Cardiac muscle cell (in vitro differentiated cells and primary cell): ENCODE measurements at regions not wholly inside any gene's neighbourhood (a gene's known extent, or its start where the extent isn't known, plus 50 kb on each side); places are given as distances from the start of the nearest gene placed in this dataset.
"Not testable (repeated sequence)": the region's sequence is repeated elsewhere in the genome, so short reads cannot be mapped to it uniquely, and the experiment has no call there.

Experiments used
- DNase-seq, 2 donors: peaks; one replicate each; pipeline versions ENCODE4 v3.0.0 to v3.0.0-alpha.2; 2010 to 2017; ENCODE audit warnings: low read depth in 1 of 2, low spot score in 1 of 2
- H3K27ac ChIP-seq: fragments of 200-600 bp; sonication (generic); 2 replicates; pipeline ENCODE4 v1.5.1; 2016
- H3K27me3 ChIP-seq: fragments of 200-600 bp; sonication (generic); 2 replicates; pipeline ENCODE4 v1.6.0; 2016; ENCODE audit warnings: control low read depth
- H3K36me3 ChIP-seq: fragments of 200-600 bp; sonication (generic); 2 replicates; pipeline ENCODE4 v1.5.1; 2016; ENCODE audit warnings: control low read depth
- H3K4me1 ChIP-seq: fragments of 200-600 bp; sonication (generic); 2 replicates; pipeline ENCODE4 v1.8.1; 2017; ENCODE audit warnings: low read depth, mild to moderate bottlenecking, mixed run types
- H3K4me3 ChIP-seq: fragments of 200-600 bp; sonication (generic); 2 replicates; pipeline ENCODE4 v1.5.1; 2016; ENCODE audit warnings: mild to moderate bottlenecking
- H3K9me3 ChIP-seq: fragments of 200-600 bp; sonication (generic); 2 replicates; pipeline ENCODE4 v1.5.1; 2017; ENCODE audit warnings: low read depth, mild to moderate bottlenecking, control low read depth
- CTCF ChIP-seq: IDR thresholded peaks from 2 replicates; pipeline ENCODE4 v1.5.1; 2012; ENCODE audit warnings: low read depth, mild to moderate bottlenecking, low read length

- no peak for DNase-seq
- Histone ChIP-seq H3K27me3 (no peaks in the 10 kb centered on the region), H3K4me3 (no peak overlapping the region), H3K4me1 (no peaks in the 10 kb centered on the region), H3K27ac (no peak overlapping the region), H3K9me3 (no peaks in the 10 kb centered on the region), H3K36me3 (no peaks in the 10 kb centered on the region)
- TF ChIP-seq CTCF = no peak
These were observed 188.8 kb upstream of the SPRY2 start for GRCh38 chr13:80529734-80530133.

- no peaks in the 10 kb centered on the region for H3K4me1 ChIP-seq
These were observed 187.8 kb upstream of the SPRY2 start for GRCh38 chr13:80528733-80529132.

GRCh38 chr13:80527400-80527799, 186.5 kb upstream of the SPRY2 start:
- no peaks in the 10 kb centered on the region for H3K27me3 ChIP-seq
- no peak for TF ChIP-seq CTCF
- DNase-seq = no peak
- H3K4me1 ChIP-seq = no peaks in the 10 kb centered on the region
- no peak overlapping the region for H3K27ac ChIP-seq
- H3K36me3 ChIP-seq = no peaks in the 10 kb centered on the region
- H3K4me3 ChIP-seq = no peak overlapping the region
- no peaks in the 10 kb centered on the region for H3K9me3 ChIP-seq

More at GRCh38 chr13:80528733-80529132, 187.8 kb upstream of the SPRY2 start:
- Histone ChIP-seq H3K9me3 (no peaks in the 10 kb centered on the region), H3K27ac (no peak overlapping the region), H3K36me3 (no peaks in the 10 kb centered on the region), H3K27me3 (no peaks in the 10 kb centered on the region), H3K4me3 (no peak overlapping the region)
- TF ChIP-seq CTCF = no peak
- no peak for DNase-seq

GRCh38 chr13:80524447-80525215, 183.7 kb upstream of the SPRY2 start:
- no peaks in the 10 kb centered on the region for H3K4me1 ChIP-seq
- H3K27me3 ChIP-seq = no peaks in the 10 kb centered on the region
- no peaks in the 10 kb centered on the region for H3K36me3 ChIP-seq
- no peaks in the 10 kb centered on the region for H3K9me3 ChIP-seq
- DNase-seq = no peak
- H3K4me3 ChIP-seq = no peak overlapping the region
- TF ChIP-seq CTCF = no peak
- no peak overlapping the region for H3K27ac ChIP-seq

GRCh38 chr13:80523134-80523533, 182.2 kb upstream of the SPRY2 start:
- H3K27ac ChIP-seq = no peak overlapping the region
- no peak for TF ChIP-seq CTCF

GRCh38 chr13:80522463-80522862, 181.5 kb upstream of the SPRY2 start:
- H3K4me1 ChIP-seq, H3K27ac ChIP-seq, H3K9me3 ChIP-seq, DNase-seq, H3K36me3 ChIP-seq, H3K27me3 ChIP-seq, H3K4me3 ChIP-seq: not testable (repeated sequence)

More at GRCh38 chr13:80523134-80523533, 182.2 kb upstream of the SPRY2 start:
- Histone ChIP-seq H3K36me3 (no peaks in the 10 kb centered on the region), H3K4me1 (no peaks in the 10 kb centered on the region), H3K4me3 (no peak overlapping the region), H3K9me3 (no peaks in the 10 kb centered on the region), H3K27me3 (no peaks in the 10 kb centered on the region)
- no peak for DNase-seq
